MV-4-11 (cell line): ENCODE measurements at regions not wholly inside any gene's neighbourhood (a gene's known extent, or its start where the extent isn't known, plus 50 kb on each side); places are given as distances from the start of the nearest gene placed in this dataset.

ENCODE experiments used
- DNase-seq: peaks from one replicate; lab custom pipeline; 2025; lab: John Stamatoyannopoulos, UW

- no peak for DNase-seq
These were observed 410.1 kb downstream of the OMA1 start for GRCh38 chr1:58136387-58136786.

- DNase-seq, result no peak
These were observed 410.7 kb downstream of the OMA1 start for GRCh38 chr1:58135821-58136321.

GRCh38 chr1:58133562-58133961 lies 413.0 kb downstream of the OMA1 start:
- DNase-seq, result no peak

GRCh38 chr1:58123051-58123450 lies 423.5 kb downstream of the OMA1 start:
- DNase-seq, result no peak

- DNase-seq, result no peak
These were observed 426.6 kb downstream of the OMA1 start for GRCh38 chr1:58119971-58120370.

GRCh38 chr1:58116284-58116683 lies 430.2 kb downstream of the OMA1 start:
- no peak for DNase-seq

GRCh38 chr1:58109646-58110200 lies 436.8 kb downstream of the OMA1 start:
- no peak for DNase-seq

- no peak for DNase-seq
These were observed 437.7 kb downstream of the OMA1 start for GRCh38 chr1:58108783-58109182.

GRCh38 chr1:58107943-58108342 lies 438.6 kb downstream of the OMA1 start:
- no peak for DNase-seq

GRCh38 chr1:58104960-58105359 lies 441.6 kb downstream of the OMA1 start:
- peak; percentile 91 for DNase-seq

- DNase-seq, result no peak
These were observed 449.8 kb downstream of the OMA1 start for GRCh38 chr1:58096714-58097113.

- no peak for DNase-seq
These were observed 451.3 kb downstream of the OMA1 start for GRCh38 chr1:58095183-58095582.

- DNase-seq, result peak; percentile 48
These were observed 452.3 kb downstream of the OMA1 start for GRCh38 chr1:58094221-58094620.

GRCh38 chr1:58090640-58091039 lies 455.9 kb downstream of the OMA1 start:
- no peak for DNase-seq

GRCh38 chr1:58089898-58090534 lies 456.5 kb downstream of the OMA1 start:
- no peak for DNase-seq

- DNase-seq, result no peak
These were observed 462.3 kb downstream of the OMA1 start for GRCh38 chr1:58084266-58084665.

GRCh38 chr1:58082596-58082995 lies 463.9 kb downstream of the OMA1 start:
- no peak for DNase-seq

GRCh38 chr1:58076258-58076657 lies 470.3 kb downstream of the OMA1 start:
- no peak for DNase-seq

- no peak for DNase-seq
These were observed 471.3 kb downstream of the OMA1 start for GRCh38 chr1:58075188-58075578.

- no peak for DNase-seq
These were observed 474.1 kb downstream of the OMA1 start for GRCh38 chr1:58072450-58072849.

- DNase-seq, result no peak
These were observed 479.4 kb downstream of the OMA1 start for GRCh38 chr1:58067082-58067481.

GRCh38 chr1:58065520-58065919 lies 481.0 kb downstream of the OMA1 start:
- no peak for DNase-seq

GRCh38 chr1:58064166-58064565 lies 482.4 kb downstream of the OMA1 start:
- no peak for DNase-seq

- no peak for DNase-seq
These were observed 483.4 kb downstream of the OMA1 start for GRCh38 chr1:58063095-58063494.
